ENCODE measurements at regions not wholly inside any gene's neighbourhood (a gene's known extent, or its start where the extent isn't known, plus 50 kb on each side); places are given as distances from the start of the nearest gene placed in this dataset.

GRCh38 chr4:180994722-180995121 is 1248.5 kb upstream of the TENM3 start:
- DNase-seq = no peak

- no peak for DNase-seq
Measured at GRCh38 chr4:180999217-180999616, 1244.0 kb upstream of the TENM3 start.

- DNase-seq = no peak
Measured at GRCh38 chr4:181004056-181004455, 1239.1 kb upstream of the TENM3 start.

- DNase-seq = no peak
Measured at GRCh38 chr4:181006499-181007260, 1236.5 kb upstream of the TENM3 start.

- DNase-seq = no peak
Measured at GRCh38 chr4:181007751-181008150, 1235.5 kb upstream of the TENM3 start.

GRCh38 chr4:181008164-181008563 is 1235.0 kb upstream of the TENM3 start:
- no peak for DNase-seq

GRCh38 chr4:181013162-181013561 is 1230.0 kb upstream of the TENM3 start:
- no peak for DNase-seq

- no peak for DNase-seq
Measured at GRCh38 chr4:181017038-181017437, 1226.2 kb upstream of the TENM3 start.

- DNase-seq = no peak
Measured at GRCh38 chr4:181018472-181018871, 1224.7 kb upstream of the TENM3 start.

GRCh38 chr4:181018913-181019312 is 1224.3 kb upstream of the TENM3 start:
- no peak for DNase-seq

GRCh38 chr4:181020456-181020855 is 1222.7 kb upstream of the TENM3 start:
- DNase-seq = no peak

GRCh38 chr4:181021213-181021612 is 1222.0 kb upstream of the TENM3 start:
- no peak for DNase-seq

GRCh38 chr4:181030135-181030921 is 1212.9 kb upstream of the TENM3 start:
- DNase-seq = peak in 1 of 2 donors; percentile 8

GRCh38 chr4:181030961-181031360 is 1212.2 kb upstream of the TENM3 start:
- DNase-seq = peak in 1 of 2 donors; percentile 3

GRCh38 chr4:181043486-181043885 is 1199.7 kb upstream of the TENM3 start:
- DNase-seq = no peak

GRCh38 chr4:181046809-181047208 is 1196.4 kb upstream of the TENM3 start:
- DNase-seq = no peak

GRCh38 chr4:181051931-181052330 is 1191.3 kb upstream of the TENM3 start:
- DNase-seq = no peak

GRCh38 chr4:181061787-181062186 is 1181.4 kb upstream of the TENM3 start:
- DNase-seq = no peak

GRCh38 chr4:181063212-181063611 is 1180.0 kb upstream of the TENM3 start:
- DNase-seq = no peak

GRCh38 chr4:181077341-181077740 is 1165.9 kb upstream of the TENM3 start:
- no peak for DNase-seq

GRCh38 chr4:181078196-181078595 is 1165.0 kb upstream of the TENM3 start:
- no peak for DNase-seq

- no peak for DNase-seq
Measured at GRCh38 chr4:181083757-181084361, 1159.3 kb upstream of the TENM3 start.

GRCh38 chr4:181085557-181085956 is 1157.6 kb upstream of the TENM3 start:
- DNase-seq = no peak

GRCh38 chr4:181105487-181105886 is 1137.7 kb upstream of the TENM3 start:
- no peak for DNase-seq
